Stomach (tissue), 8 donors: ENCODE measurements at regions not wholly inside any gene's neighbourhood (a gene's known extent, or its start where the extent isn't known, plus 50 kb on each side); places are given as distances from the start of the nearest gene placed in this dataset.
A peak's percentile ranks its signal among the peaks of the same experiment; 100 is the strongest.

Experiments
- DNase-seq, 2 donors: peaks; one replicate each; pipeline versions ENCODE4 v3.0.0 to v3.0.0-alpha.2; 2013 to 2019
- H3K27ac ChIP-seq, 5 donors: fragments of 200-600 bp in 4 of 5; sonication (generic) in 4 of 5; one replicate each; pipeline ENCODE4 v1.5.1; 2013 to 2019; ENCODE audit warnings: mild to moderate bottlenecking in 1 of 5, moderate library complexity in 1 of 5
- H3K27me3 ChIP-seq, 3 donors: fragments of 200-600 bp; sonication (generic); one replicate each; pipeline ENCODE4 v1.5.1; 2017 to 2019; ENCODE audit warnings: mixed run types in 1 of 3
- H3K36me3 ChIP-seq, 4 donors: fragments of 200-600 bp; sonication (generic); 1 replicate in 3 of 4; 2 replicates in 1 of 4; pipeline ENCODE4 v1.5.1; 2016 to 2019
- H3K4me1 ChIP-seq, 4 donors: fragments of 200-600 bp; sonication (generic); one replicate each; pipeline ENCODE4 v1.5.1; 2016 to 2019
- H3K4me3 ChIP-seq, 4 donors: fragments of 200-600 bp; sonication (generic) in 3 of 4; one replicate each; pipeline ENCODE4 v1.5.1; 2016 to 2019; ENCODE audit warnings: mild to moderate bottlenecking in 1 of 4
- H3K9me3 ChIP-seq, 4 donors: fragments of 200-600 bp; sonication (generic); one replicate each; pipeline ENCODE4 v1.5.1; 2016 to 2019
- EP300 ChIP-seq: sonication (generic); formaldehyde crosslinking; IDR thresholded peaks from one replicate; pipeline ENCODE4 v1.6.1; 2017; ENCODE audit warnings: antibody characterized with exemption
- POLR2A ChIP-seq, 4 donors: fragments of 450-650 bp; IDR thresholded peaks; one replicate each; pipeline ENCODE4 v1.6.1; 2016; ENCODE audit warnings: antibody characterized with exemption in 4 of 4, control low read depth in 2 of 4, mild to moderate bottlenecking in 1 of 4, moderate library complexity in 1 of 4
- POLR2AphosphoS5 ChIP-seq, 3 donors: sonication (generic); formaldehyde crosslinking; IDR thresholded peaks; one replicate each; pipeline ENCODE4 v1.6.1; 2016; ENCODE audit warnings: antibody characterized with exemption in 3 of 3
- WGBS, 5 donors: extraction: QIAGEN DNeasy Blood & Tissue Kit in 3 of 5; methylation state at CpG; one replicate each; pipeline versions ENCODE4 v1.1.5 to v1.1.7; 2013 to 2018; 5-methylcytosine and 5-hydroxymethylcytosine counted together
- intact Hi-C: fragments of 100-400 bp; cut with DNase I; formaldehyde crosslinking; loops from one replicate; pipeline ENCODE4 v1.15.1; 2023; ENCODE audit warnings: low total_unique reads
- TF ChIP-seq, protein P1 (sequence below), 7 experiments: fragments of 450-650 bp in 4 of 7; fragments of 200-600 bp in 3 of 7; sonication (generic) in 3 of 7; IDR thresholded peaks; one replicate each; pipeline ENCODE4 v1.5.1; 2016 to 2019; ENCODE audit warnings: antibody characterized with exemption in 7 of 7, control low read depth in 2 of 7, mild to moderate bottlenecking in 1 of 7
- donor health status: healthy with polysubstance abuse.
- donor health status: Bipolar disorder and iron deficiency.
- donor health status: healthy.

DNA sequence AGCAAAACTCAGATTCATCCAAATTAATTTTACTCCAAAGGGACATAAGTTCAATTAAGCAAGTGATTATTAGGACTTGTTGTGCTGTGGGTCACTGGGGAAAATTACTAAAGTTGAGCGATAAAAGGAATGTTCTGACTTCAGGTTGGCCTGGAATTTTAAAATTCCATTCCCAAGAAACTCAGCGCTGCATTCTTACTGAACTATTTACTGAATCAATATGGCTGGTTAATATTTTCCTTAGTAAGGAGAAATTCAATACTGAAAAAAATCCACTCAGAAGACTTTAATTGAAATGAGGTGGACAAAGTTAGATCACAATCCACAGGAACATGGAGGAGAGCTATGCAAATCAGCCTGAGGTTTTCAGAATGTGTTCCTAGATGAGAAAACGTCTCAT lies 578.9 kb upstream of the NR5A2 start:
- Histone ChIP-seq H3K4me1 (no peaks in the 10 kb centered on the region), H3K9me3 (no peaks in the 10 kb centered on the region), H3K36me3 (no peaks in the 10 kb centered on the region), H3K4me3 (no peak overlapping the region), H3K27me3 (no peaks in the 10 kb centered on the region), H3K27ac (no peak overlapping the region)
- peak in 1 of 2 donors; percentile 3 for DNase-seq
- intact Hi-C loops = no loop called here
- TF ChIP-seq POLR2AphosphoS5 (IDR thresholded peaks at IDR 0.05) (no peak), POLR2A (IDR thresholded peaks at IDR 0.05) (no peak), EP300 (no peak)
- TF ChIP-seq, protein P1, sequence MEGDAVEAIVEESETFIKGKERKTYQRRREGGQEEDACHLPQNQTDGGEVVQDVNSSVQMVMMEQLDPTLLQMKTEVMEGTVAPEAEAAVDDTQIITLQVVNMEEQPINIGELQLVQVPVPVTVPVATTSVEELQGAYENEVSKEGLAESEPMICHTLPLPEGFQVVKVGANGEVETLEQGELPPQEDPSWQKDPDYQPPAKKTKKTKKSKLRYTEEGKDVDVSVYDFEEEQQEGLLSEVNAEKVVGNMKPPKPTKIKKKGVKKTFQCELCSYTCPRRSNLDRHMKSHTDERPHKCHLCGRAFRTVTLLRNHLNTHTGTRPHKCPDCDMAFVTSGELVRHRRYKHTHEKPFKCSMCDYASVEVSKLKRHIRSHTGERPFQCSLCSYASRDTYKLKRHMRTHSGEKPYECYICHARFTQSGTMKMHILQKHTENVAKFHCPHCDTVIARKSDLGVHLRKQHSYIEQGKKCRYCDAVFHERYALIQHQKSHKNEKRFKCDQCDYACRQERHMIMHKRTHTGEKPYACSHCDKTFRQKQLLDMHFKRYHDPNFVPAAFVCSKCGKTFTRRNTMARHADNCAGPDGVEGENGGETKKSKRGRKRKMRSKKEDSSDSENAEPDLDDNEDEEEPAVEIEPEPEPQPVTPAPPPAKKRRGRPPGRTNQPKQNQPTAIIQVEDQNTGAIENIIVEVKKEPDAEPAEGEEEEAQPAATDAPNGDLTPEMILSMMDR (IDR thresholded peaks at IDR 0.05) = no peak
- 45 to 68% (median 52%) methylated on average over 3 of the region's 3 CpGs for WGBS, 5 donors

DNA sequence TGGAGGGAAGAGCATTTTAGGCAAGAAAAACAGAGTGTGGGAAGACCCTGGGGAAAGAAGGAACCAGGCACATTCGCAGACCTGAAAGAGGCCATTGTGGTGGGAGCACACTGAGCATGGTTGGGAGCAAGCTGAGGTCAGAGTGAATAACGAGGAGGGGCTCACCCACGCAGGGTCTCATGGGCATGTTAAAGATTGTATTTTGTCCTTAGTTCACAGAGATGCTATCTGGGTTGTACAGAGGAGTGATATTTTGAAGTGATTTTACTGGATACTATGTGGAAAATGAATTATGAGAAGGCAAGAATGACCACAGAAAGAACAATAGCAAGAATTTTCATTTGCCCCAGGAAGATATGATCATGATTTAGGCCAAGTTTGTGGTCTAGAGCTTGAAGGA lies 578.3 kb upstream of the NR5A2 start:
- Histone ChIP-seq H3K27ac (no peak overlapping the region), H3K9me3 (no peaks in the 10 kb centered on the region), H3K27me3 (no peaks in the 10 kb centered on the region), H3K4me1 (no peaks in the 10 kb centered on the region), H3K4me3 (no peak overlapping the region), H3K36me3 (no peaks in the 10 kb centered on the region)
- WGBS, 5 donors = 55 to 68% (median 58%) methylated on average over 3 of the region's 3 CpGs
- no peak for TF ChIP-seq POLR2A (IDR thresholded peaks at IDR 0.05)
- TF ChIP-seq, protein P1 (IDR thresholded peaks at IDR 0.05) = no peak
- no peak for TF ChIP-seq EP300
- no peak for TF ChIP-seq POLR2AphosphoS5 (IDR thresholded peaks at IDR 0.05)
- intact Hi-C loops = no loop called here
- no peak for DNase-seq

DNA sequence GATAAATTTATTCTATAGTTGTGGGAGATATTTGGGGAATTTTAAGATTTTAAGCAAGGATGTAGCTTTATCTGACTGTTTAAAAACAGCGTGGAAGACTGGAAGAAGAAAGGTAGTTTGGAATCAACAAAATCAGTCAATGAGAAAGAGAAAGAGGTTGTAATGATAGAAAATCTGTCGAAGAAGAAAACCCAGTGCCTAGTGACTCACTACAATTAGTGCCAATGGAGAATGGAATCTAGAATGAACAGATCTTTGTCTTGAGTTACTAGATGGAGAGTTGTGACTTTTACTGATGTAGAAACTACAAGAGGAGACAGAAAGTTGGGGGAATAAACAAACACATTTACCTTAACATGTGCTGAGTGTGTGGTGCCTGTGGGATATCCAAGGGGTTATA lies 577.8 kb upstream of the NR5A2 start:
- Histone ChIP-seq H3K27ac (no peak overlapping the region), H3K4me1 (no peaks in the 10 kb centered on the region), H3K9me3 (no peaks in the 10 kb centered on the region), H3K27me3 (no peaks in the 10 kb centered on the region), H3K36me3 (no peaks in the 10 kb centered on the region), H3K4me3 (no peak overlapping the region)
- no peak for DNase-seq
- TF ChIP-seq, protein P1 (IDR thresholded peaks at IDR 0.05) = no peak
- TF ChIP-seq POLR2AphosphoS5 (IDR thresholded peaks at IDR 0.05) (no peak), POLR2A (IDR thresholded peaks at IDR 0.05) (no peak), EP300 (no peak)
- intact Hi-C loops = no loop called here
- WGBS, 5 donors = 42 to 85% (median 47%) methylated on average over 2 of the region's 2 CpGs

DNA sequence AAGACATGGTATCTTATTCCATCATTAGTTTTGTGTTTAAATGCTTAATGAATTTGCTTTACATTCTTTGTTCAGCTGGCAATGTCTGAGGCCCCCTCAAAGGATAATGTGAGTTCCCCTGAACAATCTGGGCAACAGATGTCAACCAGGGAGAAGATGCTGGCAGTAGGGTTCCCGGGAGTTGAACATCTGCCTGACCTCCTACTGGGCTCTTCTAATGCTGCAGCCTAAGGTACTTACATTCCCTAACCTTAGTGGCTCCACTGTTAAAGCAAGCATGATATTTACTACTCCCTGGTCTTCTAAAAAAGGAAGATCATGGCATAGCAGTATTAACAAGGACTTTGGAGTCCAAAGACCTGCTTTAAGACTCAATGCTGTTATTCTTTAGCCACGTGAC lies 574.9 kb upstream of the NR5A2 start:
- TF ChIP-seq POLR2A (IDR thresholded peaks at IDR 0.05) = no peak
- TF ChIP-seq EP300 = no peak
- TF ChIP-seq POLR2AphosphoS5 (IDR thresholded peaks at IDR 0.05) = no peak
- TF ChIP-seq, protein P1 (IDR thresholded peaks at IDR 0.05) = no peak
- no peaks in the 10 kb centered on the region for H3K4me1 ChIP-seq
- no peak overlapping the region for H3K27ac ChIP-seq
- 55 to 70% (median 63%) methylated on average over 2 of the region's 2 CpGs for WGBS, 5 donors
- H3K4me3 ChIP-seq = no peak overlapping the region
- no peaks in the 10 kb centered on the region for H3K9me3 ChIP-seq
- no peaks in the 10 kb centered on the region for H3K27me3 ChIP-seq
- H3K36me3 ChIP-seq = no peaks in the 10 kb centered on the region
- intact Hi-C loops = no loop called here
- no peak for DNase-seq
